Upper lobe of right lung (tissue), 1 donor: ENCODE measurements at regions not wholly inside any gene's neighbourhood (a gene's known extent, or its start where the extent isn't known, plus 50 kb on each side); places are given as distances from the start of the nearest gene placed in this dataset.
"Not testable (repeated sequence)": the region's sequence is repeated elsewhere in the genome, so short reads cannot be mapped to it uniquely, and the experiment has no call there.

Experiments
- ATAC-seq: fragments of 200-7000 bp; cut with Tn5 transposase; one replicate; pipeline ENCODE4 v1.9.1; 2020; ENCODE audit warnings: mild to moderate bottlenecking, moderate library complexity
- DNase-seq: peaks from one replicate; pipeline ENCODE4 v3.0.0-alpha.2; 2020
- H3K27ac ChIP-seq: fragments of 200-600 bp; one replicate; pipeline ENCODE4 v1.8.0; 2022
- H3K27me3 ChIP-seq: fragments of 200-600 bp; one replicate; pipeline ENCODE4 v1.8.0; 2022; ENCODE audit warnings: mild to moderate bottlenecking
- H3K36me3 ChIP-seq: fragments of 200-600 bp; one replicate; pipeline ENCODE4 v1.8.0; 2022
- H3K4me1 ChIP-seq: fragments of 200-600 bp; one replicate; pipeline ENCODE4 v1.8.0; 2022
- H3K4me3 ChIP-seq: fragments of 200-600 bp; one replicate; pipeline ENCODE4 v1.8.0; 2022; ENCODE audit warnings: mild to moderate bottlenecking
- H3K9me3 ChIP-seq: fragments of 200-600 bp; one replicate; pipeline ENCODE4 v1.8.0; 2022
- intact Hi-C: fragments of 100-400 bp; cut with DNase I; formaldehyde crosslinking; loops from one replicate; pipeline ENCODE4 v1.11.0; 2022
- TF ChIP-seq, protein P1 (sequence below): fragments of 200-600 bp; IDR thresholded peaks from one replicate; pipeline ENCODE4 v1.8.0; 2022; ENCODE audit warnings: antibody characterized with exemption
- donor health status: DM: no; HTN: yes; CAD: no; lungs with severe emphysema.

DNA sequence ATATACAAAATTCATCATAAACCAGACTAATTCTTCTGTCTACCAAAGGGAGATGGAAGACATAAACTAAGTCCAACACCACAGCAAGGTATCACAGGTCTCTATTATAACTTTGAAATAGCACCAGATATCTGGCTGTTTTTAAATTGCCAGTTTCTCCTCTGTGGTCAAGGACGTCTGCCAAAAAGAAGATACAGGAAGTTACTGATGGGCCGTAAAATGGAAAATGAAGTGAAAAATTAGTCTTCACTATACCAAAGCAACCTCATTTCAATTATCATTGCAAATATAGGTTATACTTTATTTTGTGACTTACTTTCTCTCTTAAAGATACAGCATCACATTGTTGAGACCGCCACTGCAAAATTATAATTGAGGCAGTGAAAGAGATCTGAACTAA, 225.5 kb downstream of the NDUFS4 start:
- H3K36me3 ChIP-seq = no peaks in the 10 kb centered on the region
- ATAC-seq (no peak), DNase-seq (no peak)
- intact Hi-C loops = no loop called here
- H3K4me1 ChIP-seq = no peaks in the 10 kb centered on the region
- no peaks in the 10 kb centered on the region for H3K27me3 ChIP-seq
- H3K4me3 ChIP-seq = no peak overlapping the region
- H3K9me3 ChIP-seq = no peaks in the 10 kb centered on the region
- no peak overlapping the region for H3K27ac ChIP-seq
- TF ChIP-seq, protein P1, sequence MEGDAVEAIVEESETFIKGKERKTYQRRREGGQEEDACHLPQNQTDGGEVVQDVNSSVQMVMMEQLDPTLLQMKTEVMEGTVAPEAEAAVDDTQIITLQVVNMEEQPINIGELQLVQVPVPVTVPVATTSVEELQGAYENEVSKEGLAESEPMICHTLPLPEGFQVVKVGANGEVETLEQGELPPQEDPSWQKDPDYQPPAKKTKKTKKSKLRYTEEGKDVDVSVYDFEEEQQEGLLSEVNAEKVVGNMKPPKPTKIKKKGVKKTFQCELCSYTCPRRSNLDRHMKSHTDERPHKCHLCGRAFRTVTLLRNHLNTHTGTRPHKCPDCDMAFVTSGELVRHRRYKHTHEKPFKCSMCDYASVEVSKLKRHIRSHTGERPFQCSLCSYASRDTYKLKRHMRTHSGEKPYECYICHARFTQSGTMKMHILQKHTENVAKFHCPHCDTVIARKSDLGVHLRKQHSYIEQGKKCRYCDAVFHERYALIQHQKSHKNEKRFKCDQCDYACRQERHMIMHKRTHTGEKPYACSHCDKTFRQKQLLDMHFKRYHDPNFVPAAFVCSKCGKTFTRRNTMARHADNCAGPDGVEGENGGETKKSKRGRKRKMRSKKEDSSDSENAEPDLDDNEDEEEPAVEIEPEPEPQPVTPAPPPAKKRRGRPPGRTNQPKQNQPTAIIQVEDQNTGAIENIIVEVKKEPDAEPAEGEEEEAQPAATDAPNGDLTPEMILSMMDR = no peak

DNA sequence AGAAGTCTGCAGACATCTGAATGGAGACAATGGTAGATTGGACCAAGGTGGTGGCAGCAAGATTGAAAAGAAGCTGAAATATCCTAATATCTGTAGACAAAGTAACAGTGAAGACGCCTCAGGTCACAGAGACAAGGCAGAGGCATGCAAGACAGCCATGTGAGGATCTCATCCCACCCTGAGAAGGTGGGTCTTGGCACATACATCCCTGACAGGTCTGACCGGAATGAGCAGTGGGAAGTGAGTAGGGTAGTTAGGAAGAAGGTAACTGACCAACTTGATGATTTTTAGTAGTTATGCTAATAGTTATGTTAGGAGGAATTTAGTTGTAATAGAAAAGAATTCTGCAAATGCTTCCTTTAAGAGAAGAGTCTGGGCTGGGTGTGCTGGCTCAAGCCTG, 229.6 kb downstream of the NDUFS4 start:
- Histone ChIP-seq H3K9me3 (no peaks in the 10 kb centered on the region), H3K4me3 (no peak overlapping the region), H3K36me3 (no peaks in the 10 kb centered on the region), H3K27ac (no peak overlapping the region), H3K4me1 (no peaks in the 10 kb centered on the region), H3K27me3 (no peaks in the 10 kb centered on the region)
- ATAC-seq (no peak), DNase-seq (no peak)
- intact Hi-C loops = no loop called here
- TF ChIP-seq, protein P1 = no peak

DNA sequence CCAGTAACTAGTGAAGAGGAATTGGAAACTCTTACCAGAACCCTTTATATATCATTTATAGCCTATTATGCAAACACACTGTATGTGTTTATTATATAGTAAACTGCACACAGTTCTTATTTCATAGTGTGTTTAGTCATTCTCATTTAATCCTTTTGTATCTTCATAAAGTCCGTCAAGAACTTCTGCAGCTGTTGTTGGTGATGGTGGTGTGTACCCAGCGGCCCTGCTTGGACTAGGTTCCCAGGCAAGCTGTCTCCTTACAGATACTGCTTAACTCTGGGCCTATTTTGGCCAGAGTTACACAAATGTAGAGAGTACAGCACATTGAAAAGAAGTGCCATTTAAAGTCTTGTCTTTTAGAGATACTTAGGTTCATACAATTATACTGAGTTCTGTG, 231.9 kb downstream of the NDUFS4 start:
- Histone ChIP-seq H3K27ac (no peak overlapping the region), H3K4me1 (no peaks in the 10 kb centered on the region), H3K9me3 (no peaks in the 10 kb centered on the region), H3K36me3 (no peaks in the 10 kb centered on the region), H3K4me3 (no peak overlapping the region), H3K27me3 (no peaks in the 10 kb centered on the region)
- no peak for DNase-seq
- intact Hi-C loops = no loop called here
- ATAC-seq = no peak
- TF ChIP-seq, protein P1 = no peak

DNA sequence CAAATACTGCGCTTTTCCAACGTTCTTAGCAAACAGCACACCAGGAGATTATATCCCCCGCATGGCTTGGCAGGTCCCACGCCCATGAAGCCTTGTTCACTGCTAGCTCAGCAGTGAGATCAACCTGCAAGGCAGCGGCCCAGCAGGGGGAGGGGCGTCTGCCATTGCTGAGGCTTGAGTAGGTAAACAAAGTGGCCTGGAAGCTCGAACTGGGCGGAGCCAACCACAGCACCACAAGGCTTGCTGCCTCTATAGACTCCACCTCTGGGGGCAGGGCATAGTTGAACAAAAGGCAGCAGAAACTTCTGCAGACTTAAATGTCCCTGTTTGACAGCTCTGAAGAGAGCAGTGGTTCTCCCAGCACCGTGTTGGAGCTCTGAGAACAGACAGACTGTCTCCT, 239.2 kb downstream of the NDUFS4 start:
- intact Hi-C loops, H3K27me3 ChIP-seq, H3K27ac ChIP-seq, H3K9me3 ChIP-seq, H3K4me3 ChIP-seq, ATAC-seq, H3K4me1 ChIP-seq, DNase-seq, H3K36me3 ChIP-seq: not testable (repeated sequence)

DNA sequence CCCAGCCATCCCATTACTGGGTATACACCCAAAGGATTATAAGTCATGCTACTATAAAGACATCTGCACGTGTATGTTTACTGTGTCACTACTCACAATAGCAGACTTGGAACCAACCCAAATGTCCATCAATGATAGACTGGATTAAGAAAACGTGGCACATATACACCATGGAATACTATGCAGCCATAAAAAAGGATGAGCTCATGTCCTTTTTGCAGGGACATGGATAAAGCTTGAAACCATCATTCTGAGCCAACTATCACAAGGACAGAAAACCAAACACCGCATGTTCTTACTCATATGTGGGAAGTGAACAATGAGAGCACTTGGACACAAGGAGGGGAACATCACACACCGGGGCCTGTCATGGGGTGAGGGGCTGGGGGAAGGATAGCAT, 248.0 kb downstream of the NDUFS4 start:
- intact Hi-C loops, H3K27ac ChIP-seq, H3K4me3 ChIP-seq, H3K27me3 ChIP-seq, H3K36me3 ChIP-seq, DNase-seq, H3K9me3 ChIP-seq, H3K4me1 ChIP-seq, ATAC-seq: not testable (repeated sequence)

- intact Hi-C loops = no loop called here
- no peaks in the 10 kb centered on the region for H3K36me3 ChIP-seq
- H3K4me3 ChIP-seq = no peak overlapping the region
- H3K9me3 ChIP-seq = no peaks in the 10 kb centered on the region
- no peak for ATAC-seq
- H3K27me3 ChIP-seq = no peaks in the 10 kb centered on the region
- DNase-seq = no peak
- no peak overlapping the region for H3K27ac ChIP-seq
- no peaks in the 10 kb centered on the region for H3K4me1 ChIP-seq
- TF ChIP-seq, protein P1 = no peak
Observed at GRCh38 chr5:53814819-53815218, 254.4 kb downstream of the NDUFS4 start.

GRCh38 chr5:53815471-53815870, 255.0 kb downstream of the NDUFS4 start:
- Histone ChIP-seq H3K4me3 (no peak overlapping the region), H3K27ac (no peak overlapping the region), H3K9me3 (no peaks in the 10 kb centered on the region), H3K36me3 (no peaks in the 10 kb centered on the region), H3K4me1 (no peaks in the 10 kb centered on the region), H3K27me3 (no peaks in the 10 kb centered on the region)
- TF ChIP-seq, protein P1 = no peak
- intact Hi-C loops = no loop called here
- DNase-seq (no peak), ATAC-seq (no peak)
